ENCODE measurements at regions not wholly inside any gene's neighbourhood (a gene's known extent, or its start where the extent isn't known, plus 50 kb on each side); places are given as distances from the start of the nearest gene placed in this dataset.

DNA sequence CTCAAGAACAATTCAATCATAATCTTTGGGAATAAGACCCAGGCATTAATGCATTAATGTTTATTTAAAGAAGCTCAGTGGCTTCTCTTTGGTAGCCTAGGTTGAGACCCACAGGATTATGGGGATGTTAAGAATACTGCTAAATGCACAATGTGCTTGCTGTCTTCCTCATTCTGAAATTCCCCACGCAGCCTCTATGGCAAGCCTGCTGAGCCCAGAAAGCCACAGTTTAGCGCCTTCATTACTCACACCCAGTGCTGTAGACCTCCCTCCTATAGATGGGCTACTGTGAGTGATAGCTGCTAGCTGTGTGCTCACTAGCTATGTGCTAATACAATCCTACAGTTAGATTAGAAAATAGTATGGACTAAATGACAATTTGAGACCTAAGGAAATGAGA lies 90.6 kb downstream of the TNFSF13B start:
- DNase-seq, result no peak

GRCh38 chr13:108361769-108362168 lies 92.3 kb downstream of the TNFSF13B start:
- no peak for DNase-seq

DNA sequence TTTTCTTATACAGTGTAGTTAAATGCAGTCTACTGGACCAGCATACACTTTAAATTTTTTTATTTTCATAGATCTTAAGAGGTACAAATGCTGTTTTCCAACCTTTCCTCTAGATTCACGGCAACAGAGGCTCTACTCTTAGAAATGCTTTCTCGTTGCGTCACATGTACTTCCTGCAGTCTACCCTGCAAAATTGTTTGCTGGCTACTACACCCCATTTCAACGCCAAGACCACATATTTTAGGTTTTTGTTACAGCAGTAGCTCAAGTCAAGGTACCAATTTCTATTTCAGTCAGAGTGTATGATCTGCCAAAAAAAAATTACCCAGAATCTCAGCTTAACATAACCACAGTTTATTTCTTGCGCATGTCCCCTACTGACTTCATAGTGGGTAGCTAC lies 94.1 kb downstream of the TNFSF13B start:
- no peak for DNase-seq

GRCh38 chr13:108365255-108365654 lies 95.7 kb downstream of the TNFSF13B start:
- DNase-seq, result no peak

DNA sequence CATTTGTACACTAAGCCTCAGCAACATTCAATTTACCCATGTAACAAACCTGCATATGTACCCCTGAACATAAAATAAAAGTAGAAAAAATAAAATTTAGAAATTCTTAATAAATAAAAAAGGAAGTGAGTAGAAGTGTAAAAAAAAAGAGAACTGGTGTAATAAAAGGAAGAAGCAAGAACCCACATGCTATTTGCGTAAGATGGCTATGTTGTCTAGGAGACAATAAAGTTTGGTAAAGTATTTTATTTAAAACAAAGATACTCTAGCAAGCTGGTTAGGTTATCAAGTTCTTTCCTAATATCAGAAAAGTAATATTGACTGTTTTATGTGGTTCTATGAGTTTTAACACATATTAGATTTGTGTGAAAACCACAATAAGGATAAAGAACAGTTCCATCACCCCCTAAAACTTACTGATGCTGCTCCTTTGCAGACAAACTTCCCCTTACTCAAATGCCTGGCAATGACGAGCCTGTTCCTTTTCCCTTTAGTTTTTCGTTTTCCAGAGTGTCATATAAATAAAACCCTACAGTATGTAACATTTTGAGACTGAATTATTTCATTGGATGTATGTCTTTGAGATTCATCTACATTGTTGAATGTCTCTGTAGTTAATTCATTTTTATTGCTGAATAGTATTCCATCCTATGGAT lies 98.9 kb downstream of the TNFSF13B start:
- DNase-seq, result no peak

DNA sequence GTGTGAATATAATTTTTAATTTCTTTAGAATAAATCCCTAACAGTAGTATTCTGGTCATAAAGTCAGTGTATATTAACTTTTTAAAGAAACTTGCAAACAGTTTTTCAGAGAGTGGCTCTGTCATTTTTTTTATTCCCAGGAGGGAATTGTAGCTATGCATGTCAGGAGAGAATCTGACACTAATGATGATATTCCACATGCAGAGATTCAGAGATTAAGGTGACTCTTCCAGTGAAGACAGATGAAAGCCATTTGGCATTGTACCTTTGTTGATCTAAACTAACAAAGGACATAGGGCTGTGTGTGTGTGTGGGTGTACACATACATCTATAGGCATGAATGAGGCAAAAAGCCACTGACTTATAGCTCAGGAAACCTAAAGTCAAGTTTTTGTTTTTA lies 99.9 kb downstream of the TNFSF13B start:
- no peak for DNase-seq

- no peak for DNase-seq
Observed at GRCh38 chr13:108375034-108375433, 105.5 kb downstream of the TNFSF13B start.

DNA sequence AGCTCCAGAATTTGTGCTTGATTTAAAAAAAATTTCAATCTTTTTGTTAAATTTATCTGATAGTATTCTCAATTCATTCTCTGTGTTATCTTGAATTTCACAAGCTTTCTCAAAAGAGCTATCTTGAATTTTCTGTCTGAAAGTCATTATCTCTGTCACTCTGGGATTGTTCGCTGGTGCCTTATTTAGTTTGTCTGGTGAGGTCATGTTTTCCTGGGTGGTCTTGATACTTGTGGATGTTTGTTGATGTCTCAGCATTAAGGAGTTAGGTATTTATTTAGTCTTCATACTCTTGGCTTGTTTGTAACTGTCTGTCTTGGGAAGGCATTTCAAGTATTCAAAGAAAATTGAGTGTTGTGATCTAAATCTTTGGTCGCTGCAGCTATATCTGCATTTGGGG lies 106.3 kb downstream of the TNFSF13B start:
- DNase-seq, result no peak

DNA sequence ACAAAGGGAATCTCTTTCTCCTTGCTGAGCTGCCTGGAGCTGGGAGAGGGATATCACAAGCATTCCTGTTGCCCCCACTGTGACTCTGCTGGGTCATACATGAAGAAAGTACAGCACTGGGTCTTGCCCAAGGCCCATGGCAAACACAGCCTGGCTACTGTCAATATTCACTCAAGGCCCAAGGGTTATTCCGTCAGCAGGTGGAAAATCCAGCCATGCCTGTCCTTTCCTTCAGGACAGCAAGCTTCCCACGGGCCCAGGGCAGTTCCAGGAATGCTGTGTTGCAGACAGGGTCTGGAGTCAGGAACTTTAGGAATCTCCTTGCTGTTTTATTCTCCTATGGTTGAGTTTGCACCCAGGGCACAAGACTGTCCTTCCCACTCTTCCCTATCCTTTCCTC lies 106.8 kb downstream of the TNFSF13B start:
- DNase-seq, result no peak

- no peak for DNase-seq
Observed at GRCh38 chr13:108377646-108378206, 108.2 kb downstream of the TNFSF13B start.

GRCh38 chr13:108383667-108384066 lies 114.1 kb downstream of the TNFSF13B start:
- DNase-seq, result no peak

- DNase-seq, result no peak
Observed at GRCh38 chr13:108387156-108387555, 117.6 kb downstream of the TNFSF13B start.

DNA sequence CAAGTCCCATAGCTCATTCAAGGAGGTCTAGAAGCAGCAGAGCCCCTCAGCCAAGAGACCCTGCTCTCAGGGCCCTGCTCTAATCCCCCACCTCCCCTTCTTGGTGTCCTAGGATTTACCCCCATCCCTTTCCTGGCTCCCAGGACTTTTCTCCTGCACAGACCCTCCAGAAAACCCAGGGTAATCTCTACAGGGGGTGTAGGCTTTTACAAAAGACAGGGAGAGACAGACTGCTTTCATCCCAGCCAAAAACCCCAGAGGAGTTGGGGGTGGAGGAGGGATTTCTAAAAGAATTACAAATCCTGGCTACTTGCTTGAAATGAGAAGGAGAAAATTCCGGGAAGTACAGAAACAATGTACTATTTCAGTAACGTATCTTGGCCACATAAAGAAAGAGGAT lies 133.3 kb downstream of the TNFSF13B start:
- no peak for DNase-seq

DNA sequence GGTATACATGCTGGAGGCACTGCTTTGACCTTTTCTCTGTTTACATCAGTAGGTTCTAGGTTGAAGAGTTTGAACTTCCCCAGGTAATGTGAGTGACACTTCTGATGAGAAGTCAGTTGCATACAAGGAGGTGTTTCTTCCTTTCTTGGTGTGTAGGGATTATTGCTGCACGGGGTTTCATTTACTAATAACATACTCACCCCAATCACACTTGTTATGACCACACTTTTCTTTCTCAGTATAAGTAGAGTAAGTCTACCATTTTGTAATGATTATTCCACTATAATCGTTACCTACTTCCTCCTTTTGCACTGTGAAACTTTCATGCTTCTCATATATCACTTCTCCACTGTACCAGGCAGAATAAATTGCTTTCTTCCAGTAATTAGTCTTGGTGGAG lies 138.0 kb downstream of the TNFSF13B start:
- DNase-seq, result no peak

GRCh38 chr13:108408672-108409071 lies 139.2 kb downstream of the TNFSF13B start:
- no peak for DNase-seq

- DNase-seq, result no peak
Observed at GRCh38 chr13:108409730-108410129, 140.2 kb downstream of the TNFSF13B start.

GRCh38 chr13:108419768-108420167 lies 150.2 kb downstream of the TNFSF13B start:
- DNase-seq, result no peak

DNA sequence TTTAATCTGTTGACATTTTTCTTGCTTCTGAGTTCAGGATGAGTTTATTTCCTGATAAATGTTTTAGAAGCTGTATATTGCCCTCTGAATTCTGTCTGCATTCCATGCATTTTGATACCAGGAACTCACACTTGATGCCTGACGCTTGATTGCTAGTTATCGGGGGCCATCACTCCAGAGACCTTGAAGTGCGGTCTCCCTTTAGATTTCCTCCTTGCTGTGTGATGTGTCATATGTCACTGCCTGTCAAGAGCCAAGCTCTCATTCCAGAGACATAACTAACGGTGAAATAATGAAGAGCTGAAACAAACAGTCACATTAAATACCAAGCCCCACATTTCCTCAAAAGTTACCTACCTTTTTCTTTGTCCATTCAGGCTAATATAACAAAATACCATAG lies 155.5 kb downstream of the TNFSF13B start:
- no peak for DNase-seq

DNA sequence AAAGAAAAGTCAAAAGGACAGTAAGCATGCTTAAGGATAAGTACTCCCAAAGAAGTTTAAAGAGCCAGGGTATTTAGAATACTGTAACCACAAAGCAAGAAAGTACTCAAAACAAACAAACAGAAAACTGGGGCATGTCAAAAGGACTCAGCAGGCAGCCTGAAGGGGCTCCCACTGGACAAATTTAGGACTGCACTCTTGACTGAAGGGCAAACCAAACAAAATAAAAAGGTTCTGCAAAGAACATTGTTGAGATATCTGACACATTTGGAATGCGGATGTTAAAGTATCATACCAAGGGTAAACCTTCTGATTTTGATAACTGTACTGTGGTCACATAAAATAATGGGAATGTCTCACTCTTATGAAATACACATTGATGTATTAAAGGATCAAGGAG lies 157.4 kb downstream of the TNFSF13B start:
- DNase-seq, result no peak

GRCh38 chr13:108427355-108427754 lies 157.8 kb downstream of the TNFSF13B start:
- no peak for DNase-seq

GRCh38 chr13:108428691-108429090 lies 159.2 kb downstream of the TNFSF13B start:
- no peak for DNase-seq

DNA sequence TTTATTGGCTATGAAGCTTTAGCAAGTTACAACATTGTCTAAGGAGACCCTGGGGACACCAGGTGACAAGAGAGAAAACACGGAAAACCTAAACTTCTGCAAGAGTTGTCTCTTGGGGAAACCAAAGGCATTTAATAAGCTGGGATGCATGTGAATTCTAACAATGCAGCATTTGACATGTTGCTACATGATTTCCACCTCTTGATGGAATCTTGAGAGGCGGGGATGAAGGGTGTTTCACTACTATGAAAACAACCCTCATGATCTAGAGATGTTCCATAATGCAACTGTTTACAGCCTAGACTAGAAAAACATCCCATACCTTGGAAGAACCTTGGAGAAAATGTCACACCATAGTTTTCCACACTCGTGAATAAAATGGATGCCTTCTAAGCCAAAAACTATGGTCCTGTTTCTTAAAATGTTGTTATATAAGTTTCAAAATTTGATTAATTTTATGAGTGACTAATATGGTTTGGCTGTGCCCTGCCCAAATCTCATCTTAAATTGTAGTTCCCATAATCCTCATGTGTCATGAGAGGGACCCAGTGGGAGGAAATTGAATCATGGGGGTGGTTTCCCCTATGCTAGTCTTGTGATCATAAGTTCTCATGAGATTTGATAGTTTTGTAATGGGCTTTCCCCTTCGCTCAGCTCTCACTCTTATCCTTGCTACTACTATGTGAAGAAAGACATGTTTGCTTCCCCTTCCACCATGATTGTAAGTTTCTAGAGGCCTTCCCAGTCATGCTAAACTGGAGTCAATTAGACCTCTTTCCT lies 164.6 kb downstream of the TNFSF13B start:
- no peak for DNase-seq

GRCh38 chr13:108435393-108436149 lies 166.1 kb downstream of the TNFSF13B start:
- DNase-seq, result no peak

DNA sequence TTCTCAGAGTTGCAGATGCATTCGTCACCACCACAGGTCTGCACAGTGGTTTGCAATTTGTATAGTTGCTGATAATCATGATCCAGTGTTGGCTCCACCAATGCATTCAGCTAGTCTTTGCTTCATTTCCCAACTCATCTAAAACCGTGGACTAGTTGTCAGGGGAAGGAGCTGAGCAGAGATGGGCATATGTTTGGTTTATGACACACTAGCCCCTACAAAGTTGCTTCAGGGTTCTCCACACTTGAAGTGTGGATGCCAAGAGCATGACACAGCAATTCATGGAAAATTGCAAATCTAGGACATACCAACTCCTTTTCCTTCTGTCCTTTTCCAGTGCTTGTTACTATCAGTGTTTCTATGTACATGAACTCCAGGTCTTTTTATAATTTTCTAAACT lies 168.0 kb downstream of the TNFSF13B start:
- no peak for DNase-seq
